Smooth muscle cell (in vitro differentiated cells): ENCODE measurements at regions not wholly inside any gene's neighbourhood (a gene's known extent, or its start where the extent isn't known, plus 50 kb on each side); places are given as distances from the start of the nearest gene placed in this dataset.

Experiments used
- DNase-seq: peaks from one replicate; lab custom pipeline; 2025; ENCODE audit not compliant: unreplicated experiment; lab: John Stamatoyannopoulos, UW
- H2AFZ ChIP-seq: fragments of 200-600 bp; sonication (generic); 2 replicates; pipeline ENCODE4 v1.6.0; 2016; ENCODE audit warnings: antibody characterized with exemption, low read depth, mild to moderate bottlenecking
- H3F3A ChIP-seq: fragments of 200-600 bp; sonication (generic); 2 replicates; pipeline ENCODE4 v1.6.0; 2017; ENCODE audit warnings: antibody characterized with exemption, low read depth
- H3K27ac ChIP-seq: fragments of 200-600 bp; sonication (generic); 2 replicates; pipeline ENCODE4 v1.5.1; 2016; ENCODE audit warnings: low read depth, mild to moderate bottlenecking
- H3K27me3 ChIP-seq: fragments of 200-600 bp; sonication (generic); 2 replicates; pipeline ENCODE4 v1.6.1; 2016; ENCODE audit warnings: low read depth, mild to moderate bottlenecking
- H3K36me3 ChIP-seq: fragments of 200-600 bp; sonication (generic); 2 replicates; pipeline ENCODE4 v1.5.1; 2016; ENCODE audit warnings: low read depth
- H3K4me1 ChIP-seq: fragments of 200-600 bp; sonication (generic); 2 replicates; pipeline ENCODE4 v1.5.1; 2016; ENCODE audit warnings: low read depth
- H3K4me2 ChIP-seq: fragments of 200-600 bp; sonication (generic); 2 replicates; pipeline ENCODE4 v1.6.0; 2016; ENCODE audit warnings: mild to moderate bottlenecking
- H3K4me3 ChIP-seq: fragments of 200-600 bp; sonication (generic); 2 replicates; pipeline ENCODE4 v1.5.1; 2016; ENCODE audit warnings: mild to moderate bottlenecking
- H3K79me2 ChIP-seq: fragments of 200-600 bp; sonication (generic); 2 replicates; pipeline ENCODE4 v1.6.0; 2016; ENCODE audit warnings: low read depth, mild to moderate bottlenecking
- H3K9ac ChIP-seq: fragments of 200-600 bp; sonication (generic); 2 replicates; pipeline ENCODE4 v1.6.0; 2016; ENCODE audit warnings: low read depth
- H3K9me3 ChIP-seq: fragments of 200-600 bp; sonication (generic); replicated peaks from 2 replicates; pipeline ENCODE4 v1.5.1; 2016; ENCODE audit warnings: low read depth
- H4K20me1 ChIP-seq: fragments of 200-600 bp; sonication (generic); 2 replicates; pipeline ENCODE4 v1.6.0; 2016; ENCODE audit warnings: low read depth
- WGBS: methylation state at CpG from one replicate; pipeline ENCODE4 v1.1.7; 2016; ENCODE audit warnings: low lambda C conversion rate; 5-methylcytosine and 5-hydroxymethylcytosine counted together
- TF ChIP-seq, protein P1 (sequence below): fragments of 200-600 bp; sonication (generic); IDR thresholded peaks from 2 replicates; pipeline ENCODE4 v1.5.1; 2017; ENCODE audit warnings: borderline replicate concordance, mild to moderate bottlenecking, antibody characterized with exemption; ENCODE audit not compliant: insufficient read depth, poor library complexity, severe bottlenecking

DNA sequence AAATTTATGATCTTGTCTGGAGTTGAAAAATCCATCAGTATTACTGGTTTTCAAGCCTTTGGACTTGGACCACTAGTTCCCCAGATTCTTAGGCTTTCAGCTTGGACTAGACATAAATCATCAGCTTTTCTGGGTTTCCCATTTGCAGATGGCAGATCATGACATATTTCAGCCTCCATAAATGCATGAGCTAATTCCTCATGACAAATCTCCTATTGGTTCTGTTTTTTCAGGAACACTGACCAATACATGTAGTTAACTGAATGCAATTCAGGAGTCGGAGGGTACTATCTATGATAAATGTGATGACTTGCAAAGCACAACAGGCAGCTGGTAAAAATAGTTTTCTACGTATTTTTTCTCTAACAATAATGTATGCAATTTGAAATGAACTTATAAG, 635.6 kb downstream of the TRAM1L1 start:
- no peak overlapping the region for H3K4me2 ChIP-seq
- H3K79me2 ChIP-seq, result no peaks in the 10 kb centered on the region
- DNase-seq, result no peak
- H3K4me3 ChIP-seq, result no peak overlapping the region
- WGBS, result 87% methylated on average over 2 of the region's 2 CpGs
- no peaks in the 10 kb centered on the region for H3F3A ChIP-seq
- H3K9ac ChIP-seq, result no peak overlapping the region
- no peaks in the 10 kb centered on the region for H3K27me3 ChIP-seq
- TF ChIP-seq, protein P1, sequence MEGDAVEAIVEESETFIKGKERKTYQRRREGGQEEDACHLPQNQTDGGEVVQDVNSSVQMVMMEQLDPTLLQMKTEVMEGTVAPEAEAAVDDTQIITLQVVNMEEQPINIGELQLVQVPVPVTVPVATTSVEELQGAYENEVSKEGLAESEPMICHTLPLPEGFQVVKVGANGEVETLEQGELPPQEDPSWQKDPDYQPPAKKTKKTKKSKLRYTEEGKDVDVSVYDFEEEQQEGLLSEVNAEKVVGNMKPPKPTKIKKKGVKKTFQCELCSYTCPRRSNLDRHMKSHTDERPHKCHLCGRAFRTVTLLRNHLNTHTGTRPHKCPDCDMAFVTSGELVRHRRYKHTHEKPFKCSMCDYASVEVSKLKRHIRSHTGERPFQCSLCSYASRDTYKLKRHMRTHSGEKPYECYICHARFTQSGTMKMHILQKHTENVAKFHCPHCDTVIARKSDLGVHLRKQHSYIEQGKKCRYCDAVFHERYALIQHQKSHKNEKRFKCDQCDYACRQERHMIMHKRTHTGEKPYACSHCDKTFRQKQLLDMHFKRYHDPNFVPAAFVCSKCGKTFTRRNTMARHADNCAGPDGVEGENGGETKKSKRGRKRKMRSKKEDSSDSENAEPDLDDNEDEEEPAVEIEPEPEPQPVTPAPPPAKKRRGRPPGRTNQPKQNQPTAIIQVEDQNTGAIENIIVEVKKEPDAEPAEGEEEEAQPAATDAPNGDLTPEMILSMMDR, result no peak
- no peaks in the 10 kb centered on the region for H3K4me1 ChIP-seq
- H3K9me3 ChIP-seq, result no peaks in the 10 kb centered on the region
- H3K36me3 ChIP-seq, result no peaks in the 10 kb centered on the region
- H2AFZ ChIP-seq, result no peak overlapping the region
- H3K27ac ChIP-seq, result no peak overlapping the region
- H4K20me1 ChIP-seq, result no peaks in the 10 kb centered on the region

DNA sequence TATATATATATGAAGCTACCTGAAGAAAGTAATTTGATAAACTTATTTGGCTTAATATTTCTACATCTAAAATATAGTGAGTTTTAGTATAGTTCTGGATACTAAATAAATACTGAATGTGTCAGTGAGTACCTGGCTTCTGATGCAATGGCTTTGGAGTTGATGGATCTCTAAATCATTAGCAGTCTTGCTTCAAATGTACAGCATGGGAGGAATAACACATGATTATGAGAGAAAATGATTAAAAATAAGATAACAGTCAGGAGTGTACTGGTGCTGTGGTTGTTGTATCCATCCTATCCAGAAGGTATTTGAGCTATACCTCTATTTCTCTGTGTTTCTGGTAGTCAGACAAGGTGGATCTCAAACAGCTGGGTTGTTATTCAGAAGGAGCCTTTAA, 641.3 kb downstream of the TRAM1L1 start:
- H4K20me1 ChIP-seq, result no peaks in the 10 kb centered on the region
- H3K27me3 ChIP-seq, result no peaks in the 10 kb centered on the region
- H3K9ac ChIP-seq, result no peak overlapping the region
- H3K4me3 ChIP-seq, result no peak overlapping the region
- DNase-seq, result no peak
- H3K9me3 ChIP-seq, result no peaks in the 10 kb centered on the region
- no peak overlapping the region for H3K27ac ChIP-seq
- TF ChIP-seq, protein P1, result no peak
- H3K36me3 ChIP-seq, result no peaks in the 10 kb centered on the region
- H2AFZ ChIP-seq, result no peak overlapping the region
- no peaks in the 10 kb centered on the region for H3K4me1 ChIP-seq
- H3K4me2 ChIP-seq, result no peak overlapping the region
- no peaks in the 10 kb centered on the region for H3F3A ChIP-seq
- H3K79me2 ChIP-seq, result no peaks in the 10 kb centered on the region

DNA sequence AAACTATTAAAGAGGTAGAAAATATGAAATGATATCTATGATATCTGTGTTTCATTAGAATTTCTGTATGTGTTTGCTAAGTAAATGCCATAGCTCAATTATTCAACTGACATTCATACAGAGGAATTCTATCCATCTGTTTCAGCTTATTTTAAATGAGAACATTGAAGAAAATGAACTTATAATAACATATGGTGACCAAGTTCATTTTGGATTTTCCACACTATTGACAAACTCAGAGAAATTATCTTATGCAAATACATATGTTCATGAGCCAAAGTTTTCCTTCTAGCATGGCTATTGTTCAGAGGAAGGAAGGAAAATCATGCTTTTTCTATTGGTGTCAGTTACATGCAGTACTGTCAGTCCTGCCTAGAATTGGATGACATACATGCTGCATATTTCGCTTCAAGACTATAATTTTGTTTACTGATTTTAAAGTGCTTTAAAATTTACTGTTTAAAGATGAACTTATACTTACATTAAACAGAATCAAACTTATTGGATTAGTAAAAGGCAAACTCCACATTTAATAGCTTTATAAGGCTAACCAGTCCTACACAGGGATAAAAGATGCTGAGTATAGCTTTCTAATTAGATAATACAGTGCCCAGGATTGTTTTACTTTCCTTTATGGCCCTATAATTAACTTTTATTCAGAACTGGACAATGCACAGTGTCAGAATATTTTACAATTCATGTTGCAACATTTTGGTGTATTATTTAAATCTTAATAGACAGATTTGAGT, 646.2 kb downstream of the TRAM1L1 start:
- H4K20me1 ChIP-seq, result no peaks in the 10 kb centered on the region
- H3K9ac ChIP-seq, result no peak overlapping the region
- H3K9me3 ChIP-seq, result no peaks in the 10 kb centered on the region
- DNase-seq, result no peak
- no peaks in the 10 kb centered on the region for H3K4me1 ChIP-seq
- H3F3A ChIP-seq, result no peaks in the 10 kb centered on the region
- H3K27ac ChIP-seq, result no peak overlapping the region
- 84% methylated on average over 1 of the region's 1 CpG for WGBS
- TF ChIP-seq, protein P1, result no peak
- H2AFZ ChIP-seq, result no peak overlapping the region
- H3K36me3 ChIP-seq, result no peaks in the 10 kb centered on the region
- H3K27me3 ChIP-seq, result no peaks in the 10 kb centered on the region
- no peaks in the 10 kb centered on the region for H3K79me2 ChIP-seq
- H3K4me3 ChIP-seq, result no peak overlapping the region
- no peak overlapping the region for H3K4me2 ChIP-seq

DNA sequence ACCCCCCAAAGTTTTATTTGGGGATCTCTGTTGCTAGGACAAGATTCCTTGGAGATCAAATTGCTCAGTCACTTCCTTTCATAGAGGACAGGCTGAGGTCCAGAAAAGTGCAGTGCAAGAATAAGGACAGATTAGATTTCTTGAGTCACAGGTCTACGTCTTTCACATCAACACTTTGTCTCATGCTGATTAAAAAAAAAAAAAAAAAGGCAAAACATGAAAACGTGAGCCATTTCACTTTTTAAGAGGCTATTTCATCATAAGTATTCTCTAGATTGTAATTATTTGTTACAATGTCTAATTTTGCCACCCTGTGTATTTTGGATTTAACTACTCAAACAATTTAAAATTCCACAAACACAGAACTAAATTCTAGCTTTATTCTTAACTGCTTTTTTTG, 647.0 kb downstream of the TRAM1L1 start:
- Histone ChIP-seq H3K27ac (no peak overlapping the region), H3K27me3 (no peaks in the 10 kb centered on the region), H3K36me3 (no peaks in the 10 kb centered on the region), H4K20me1 (no peaks in the 10 kb centered on the region), H3K4me3 (no peak overlapping the region), H3F3A (no peaks in the 10 kb centered on the region), H3K4me1 (no peaks in the 10 kb centered on the region), H2AFZ (no peak overlapping the region), H3K79me2 (no peaks in the 10 kb centered on the region), H3K9ac (no peak overlapping the region), H3K9me3 (no peaks in the 10 kb centered on the region), H3K4me2 (no peak overlapping the region)
- DNase-seq, result no peak
- WGBS, result 60% methylated on average over 2 of the region's 2 CpGs
- TF ChIP-seq, protein P1, result no peak
